Progenitor cell of endocrine pancreas (in vitro differentiated cells): ENCODE measurements at regions not wholly inside any gene's neighbourhood (a gene's known extent, or its start where the extent isn't known, plus 50 kb on each side); places are given as distances from the start of the nearest gene placed in this dataset.

Source experiments
- DNase-seq: peaks from one replicate; pipeline ENCODE4 v3.0.0; 2021; ENCODE audit warnings: low spot score; ENCODE audit not compliant: unreplicated experiment
- H3K27ac Mint-ChIP-seq: 2 replicates; pipeline ENCODE4 v1.8.0; 2021; ENCODE audit warnings: mild to moderate bottlenecking, moderate library complexity, mixed read lengths
- H3K27me3 Mint-ChIP-seq: 2 replicates; pipeline ENCODE4 v1.8.0; 2021; ENCODE audit warnings: mixed read lengths
- H3K36me3 Mint-ChIP-seq: 2 replicates; pipeline ENCODE4 v1.8.0; 2022; ENCODE audit warnings: mixed read lengths; ENCODE audit not compliant: insufficient read depth
- H3K4me1 Mint-ChIP-seq: 2 replicates; pipeline ENCODE4 v1.8.0; 2021; ENCODE audit warnings: low read depth, mixed read lengths
- H3K4me3 Mint-ChIP-seq: 2 replicates; pipeline ENCODE4 v1.8.0; 2021; ENCODE audit warnings: low read depth, mild to moderate bottlenecking, moderate library complexity, mixed read lengths
- H3K9me3 Mint-ChIP-seq: 2 replicates; pipeline ENCODE4 v1.8.0; 2021; ENCODE audit warnings: low read depth, mixed read lengths
- CTCF ChIP-seq: fragments of 200-600 bp; sonication (generic); IDR thresholded peaks from one replicate; pipeline ENCODE4 v1.5.0; 2021; ENCODE audit warnings: antibody characterized with exemption, mild to moderate bottlenecking; ENCODE audit not compliant: unreplicated experiment

- Mint-ChIP-seq H3K27ac (no peak overlapping the region), H3K4me3 (no peak overlapping the region), H3K36me3 (no peaks in the 10 kb centered on the region), H3K9me3 (no peaks in the 10 kb centered on the region), H3K4me1 (no peaks in the 10 kb centered on the region), H3K27me3 (no peaks in the 10 kb centered on the region)
- no peak for DNase-seq
- no peak for TF ChIP-seq CTCF
These were observed 454.0 kb upstream of the C1orf87 start for GRCh38 chr1:60527567-60527966.

GRCh38 chr1:60516996-60517395, 443.4 kb upstream of the C1orf87 start:
- Mint-ChIP-seq H3K4me3 (no peak overlapping the region), H3K27ac (no peak overlapping the region), H3K4me1 (no peaks in the 10 kb centered on the region), H3K9me3 (peaks cover 3% of the 10 kb centered on the region), H3K27me3 (no peaks in the 10 kb centered on the region), H3K36me3 (no peaks in the 10 kb centered on the region)
- DNase-seq = no peak
- TF ChIP-seq CTCF = no peak

GRCh38 chr1:60510162-60510561, 436.6 kb upstream of the C1orf87 start:
- Mint-ChIP-seq H3K9me3 (peaks cover 3% of the 10 kb centered on the region), H3K4me1 (no peaks in the 10 kb centered on the region), H3K4me3 (no peak overlapping the region), H3K27me3 (no peaks in the 10 kb centered on the region), H3K36me3 (no peaks in the 10 kb centered on the region), H3K27ac (no peak overlapping the region)
- TF ChIP-seq CTCF = no peak
- no peak for DNase-seq

- TF ChIP-seq CTCF = no peak
- Mint-ChIP-seq H3K36me3 (no peaks in the 10 kb centered on the region), H3K9me3 (peaks cover 3% of the 10 kb centered on the region), H3K4me3 (no peak overlapping the region), H3K27me3 (no peaks in the 10 kb centered on the region), H3K4me1 (no peaks in the 10 kb centered on the region), H3K27ac (no peak overlapping the region)
- no peak for DNase-seq
These were observed 430.8 kb upstream of the C1orf87 start for GRCh38 chr1:60504206-60504840.

GRCh38 chr1:60503266-60503925, 429.8 kb upstream of the C1orf87 start:
- H3K27me3 Mint-ChIP-seq = no peaks in the 10 kb centered on the region
- H3K9me3 Mint-ChIP-seq = peaks cover 11% of the 10 kb centered on the region
- no peak overlapping the region for H3K4me3 Mint-ChIP-seq
- no peak for TF ChIP-seq CTCF
- no peaks in the 10 kb centered on the region for H3K4me1 Mint-ChIP-seq
- DNase-seq = no peak
- no peaks in the 10 kb centered on the region for H3K36me3 Mint-ChIP-seq
- no peak overlapping the region for H3K27ac Mint-ChIP-seq
